HL-60 (cell line): ENCODE measurements at regions not wholly inside any gene's neighbourhood (a gene's known extent, or its start where the extent isn't known, plus 50 kb on each side); places are given as distances from the start of the nearest gene placed in this dataset.

Experiments
- DNase-seq, 2 experiments: peaks; one replicate each; pipeline ENCODE4 v3.0.0-alpha.2; 2010 to 2020; ENCODE audit warnings: low read depth in 1 of 2, low spot score in 1 of 2
- H3K27ac ChIP-seq: fragments of 250-450 bp; sonication (Bioruptor Pico); replicated peaks from 2 replicates; pipeline ENCODE4 v1.5.1; 2020; ENCODE audit warnings: mild to moderate bottlenecking, moderate library complexity
- H3K27me3 ChIP-seq: fragments of 250-450 bp; sonication (Bioruptor Pico); 2 replicates; pipeline ENCODE4 v1.5.1; 2021; ENCODE audit warnings: mild to moderate bottlenecking, moderate library complexity; ENCODE audit not compliant: insufficient read depth, poor library complexity, severe bottlenecking
- H3K4me3 ChIP-seq: replicated peaks from 2 replicates; pipeline ENCODE4 v1.5.1; 2011; ENCODE audit warnings: mild to moderate bottlenecking, control low read depth, low read length; ENCODE audit not compliant: insufficient read depth
- GABPA ChIP-seq: IDR thresholded peaks from 2 replicates; pipeline ENCODE4 v1.6.1; 2012; ENCODE audit warnings: low read depth
- POLR2AphosphoS5 ChIP-seq: IDR thresholded peaks from 2 replicates; pipeline ENCODE4 v1.6.1; 2012; ENCODE audit warnings: low read depth
- SPI1 ChIP-seq: IDR thresholded peaks from 2 replicates; pipeline ENCODE4 v1.6.1; 2012; ENCODE audit warnings: low read depth, mild to moderate bottlenecking, borderline replicate concordance
- TF ChIP-seq, protein P1 (sequence below): IDR thresholded peaks from 2 replicates; pipeline ENCODE4 v1.6.1; 2012; ENCODE audit warnings: low read depth; ENCODE audit not compliant: insufficient replicate concordance
- TF ChIP-seq, protein P2 (sequence below): IDR thresholded peaks from one replicate; pipeline ENCODE4 v1.5.1; 2011; ENCODE audit warnings: low read length, control low read depth, inconsistent platforms; ENCODE audit not compliant: insufficient read depth

DNA sequence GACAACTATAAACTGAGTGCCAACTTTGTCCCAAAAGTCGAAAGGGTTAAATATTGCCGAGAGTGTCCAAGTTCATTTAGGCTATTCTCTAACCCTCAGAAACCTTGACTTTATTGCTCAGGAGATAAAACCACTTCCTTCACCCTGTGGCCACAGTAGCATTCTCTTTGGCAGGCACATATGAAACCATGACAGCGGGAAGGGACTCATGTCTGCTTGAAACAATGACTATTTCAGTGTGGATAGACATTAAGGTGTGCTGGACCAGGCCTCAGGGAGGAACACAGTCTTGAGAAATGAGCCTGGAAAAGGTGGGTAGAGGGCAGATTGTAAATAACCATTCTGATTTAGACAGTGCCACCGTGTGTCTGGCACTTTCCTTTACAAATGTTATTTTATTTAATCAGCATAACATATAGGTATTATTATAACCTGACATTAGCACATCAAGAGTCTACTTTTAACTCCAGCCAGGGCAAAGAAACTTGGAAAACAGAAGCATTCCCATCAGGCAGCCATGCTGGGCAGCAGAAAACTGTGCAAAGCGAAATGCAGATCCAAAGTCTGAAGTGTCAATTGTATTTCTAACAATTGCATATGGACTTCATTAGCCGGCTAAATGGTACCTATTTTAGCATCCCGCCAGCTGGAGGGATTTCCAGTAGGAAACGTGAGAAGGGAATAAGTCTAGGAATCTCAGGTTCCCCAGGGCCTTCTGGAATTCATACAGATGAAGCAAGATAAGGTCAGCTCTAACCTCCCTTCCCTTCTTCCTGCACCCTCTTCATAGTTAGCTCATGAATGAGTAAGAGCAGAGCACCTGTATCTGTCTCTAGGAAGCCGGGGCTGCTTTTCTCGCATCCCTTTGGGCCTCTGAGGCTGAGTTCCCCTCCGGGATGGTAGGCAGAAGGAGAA lies 212.8 kb upstream of the ELAC2 start:
- DNase-seq: no peak
- H3K27me3 ChIP-seq: no peaks in the 10 kb centered on the region
- TF ChIP-seq, protein P1, sequence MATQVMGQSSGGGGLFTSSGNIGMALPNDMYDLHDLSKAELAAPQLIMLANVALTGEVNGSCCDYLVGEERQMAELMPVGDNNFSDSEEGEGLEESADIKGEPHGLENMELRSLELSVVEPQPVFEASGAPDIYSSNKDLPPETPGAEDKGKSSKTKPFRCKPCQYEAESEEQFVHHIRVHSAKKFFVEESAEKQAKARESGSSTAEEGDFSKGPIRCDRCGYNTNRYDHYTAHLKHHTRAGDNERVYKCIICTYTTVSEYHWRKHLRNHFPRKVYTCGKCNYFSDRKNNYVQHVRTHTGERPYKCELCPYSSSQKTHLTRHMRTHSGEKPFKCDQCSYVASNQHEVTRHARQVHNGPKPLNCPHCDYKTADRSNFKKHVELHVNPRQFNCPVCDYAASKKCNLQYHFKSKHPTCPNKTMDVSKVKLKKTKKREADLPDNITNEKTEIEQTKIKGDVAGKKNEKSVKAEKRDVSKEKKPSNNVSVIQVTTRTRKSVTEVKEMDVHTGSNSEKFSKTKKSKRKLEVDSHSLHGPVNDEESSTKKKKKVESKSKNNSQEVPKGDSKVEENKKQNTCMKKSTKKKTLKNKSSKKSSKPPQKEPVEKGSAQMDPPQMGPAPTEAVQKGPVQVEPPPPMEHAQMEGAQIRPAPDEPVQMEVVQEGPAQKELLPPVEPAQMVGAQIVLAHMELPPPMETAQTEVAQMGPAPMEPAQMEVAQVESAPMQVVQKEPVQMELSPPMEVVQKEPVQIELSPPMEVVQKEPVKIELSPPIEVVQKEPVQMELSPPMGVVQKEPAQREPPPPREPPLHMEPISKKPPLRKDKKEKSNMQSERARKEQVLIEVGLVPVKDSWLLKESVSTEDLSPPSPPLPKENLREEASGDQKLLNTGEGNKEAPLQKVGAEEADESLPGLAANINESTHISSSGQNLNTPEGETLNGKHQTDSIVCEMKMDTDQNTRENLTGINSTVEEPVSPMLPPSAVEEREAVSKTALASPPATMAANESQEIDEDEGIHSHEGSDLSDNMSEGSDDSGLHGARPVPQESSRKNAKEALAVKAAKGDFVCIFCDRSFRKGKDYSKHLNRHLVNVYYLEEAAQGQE: no peak
- TF ChIP-seq POLR2AphosphoS5 (no peak), GABPA (no peak), SPI1 (no peak)
- TF ChIP-seq, protein P2, sequence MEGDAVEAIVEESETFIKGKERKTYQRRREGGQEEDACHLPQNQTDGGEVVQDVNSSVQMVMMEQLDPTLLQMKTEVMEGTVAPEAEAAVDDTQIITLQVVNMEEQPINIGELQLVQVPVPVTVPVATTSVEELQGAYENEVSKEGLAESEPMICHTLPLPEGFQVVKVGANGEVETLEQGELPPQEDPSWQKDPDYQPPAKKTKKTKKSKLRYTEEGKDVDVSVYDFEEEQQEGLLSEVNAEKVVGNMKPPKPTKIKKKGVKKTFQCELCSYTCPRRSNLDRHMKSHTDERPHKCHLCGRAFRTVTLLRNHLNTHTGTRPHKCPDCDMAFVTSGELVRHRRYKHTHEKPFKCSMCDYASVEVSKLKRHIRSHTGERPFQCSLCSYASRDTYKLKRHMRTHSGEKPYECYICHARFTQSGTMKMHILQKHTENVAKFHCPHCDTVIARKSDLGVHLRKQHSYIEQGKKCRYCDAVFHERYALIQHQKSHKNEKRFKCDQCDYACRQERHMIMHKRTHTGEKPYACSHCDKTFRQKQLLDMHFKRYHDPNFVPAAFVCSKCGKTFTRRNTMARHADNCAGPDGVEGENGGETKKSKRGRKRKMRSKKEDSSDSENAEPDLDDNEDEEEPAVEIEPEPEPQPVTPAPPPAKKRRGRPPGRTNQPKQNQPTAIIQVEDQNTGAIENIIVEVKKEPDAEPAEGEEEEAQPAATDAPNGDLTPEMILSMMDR: no peak
- H3K4me3 ChIP-seq: no peak overlapping the region
- H3K27ac ChIP-seq: no peak overlapping the region

DNA sequence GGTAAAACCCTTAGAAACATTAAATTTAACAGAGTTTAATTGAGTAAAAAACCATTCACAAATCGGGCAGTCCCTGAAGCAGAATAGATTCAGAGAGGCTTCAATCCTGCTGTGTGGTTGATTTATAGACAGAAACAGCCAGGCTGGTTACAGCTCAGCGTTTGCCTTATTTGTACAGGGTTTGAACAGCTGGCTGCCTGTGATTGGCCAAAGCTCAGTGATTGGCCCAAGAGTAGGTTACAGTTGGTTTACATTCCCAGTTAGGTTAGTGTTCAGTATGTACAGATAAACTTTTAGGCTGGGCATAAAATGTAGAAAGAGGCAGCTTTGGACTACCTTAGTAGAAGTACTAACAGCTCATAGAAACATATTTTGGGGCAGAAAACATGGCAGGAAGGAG lies 210.4 kb upstream of the ELAC2 start:
- no peaks in the 10 kb centered on the region for H3K27me3 ChIP-seq
- TF ChIP-seq SPI1 (no peak), POLR2AphosphoS5 (no peak), GABPA (no peak)
- TF ChIP-seq, protein P1: no peak

DNA sequence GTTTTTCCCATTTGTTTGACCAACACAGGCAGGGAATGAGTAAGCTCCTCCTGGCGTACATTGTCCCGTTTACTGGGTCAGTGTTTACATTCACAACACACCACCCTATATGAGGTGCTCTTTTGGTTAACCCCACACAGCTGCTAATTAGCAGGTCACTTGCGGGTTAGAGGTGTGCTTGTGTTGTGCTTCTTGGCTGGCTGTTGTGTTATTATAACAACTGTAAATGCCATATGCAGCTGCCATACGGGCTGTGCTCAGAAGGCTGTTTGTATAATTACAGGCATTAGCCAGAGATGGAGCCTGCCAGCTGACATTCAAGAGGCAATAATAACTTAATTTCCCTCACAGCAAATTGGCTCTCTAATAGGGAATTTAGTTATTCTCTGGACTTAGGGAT lies 205.1 kb upstream of the ELAC2 start:
- Histone ChIP-seq H3K27ac (no peak overlapping the region), H3K27me3 (no peaks in the 10 kb centered on the region), H3K4me3 (no peak overlapping the region)
- TF ChIP-seq SPI1 (no peak), GABPA (no peak), POLR2AphosphoS5 (no peak)
- TF ChIP-seq, protein P2: no peak
- TF ChIP-seq, protein P1: no peak
- DNase-seq: no peak

More for the DNA sequence above, 210.4 kb upstream of the ELAC2 start:
- Histone ChIP-seq H3K27ac (no peak overlapping the region), H3K4me3 (no peak overlapping the region)
- no peak for DNase-seq
